ENCODE measurements at regions not wholly inside any gene's neighbourhood (a gene's known extent, or its start where the extent isn't known, plus 50 kb on each side); places are given as distances from the start of the nearest gene placed in this dataset.

DNA sequence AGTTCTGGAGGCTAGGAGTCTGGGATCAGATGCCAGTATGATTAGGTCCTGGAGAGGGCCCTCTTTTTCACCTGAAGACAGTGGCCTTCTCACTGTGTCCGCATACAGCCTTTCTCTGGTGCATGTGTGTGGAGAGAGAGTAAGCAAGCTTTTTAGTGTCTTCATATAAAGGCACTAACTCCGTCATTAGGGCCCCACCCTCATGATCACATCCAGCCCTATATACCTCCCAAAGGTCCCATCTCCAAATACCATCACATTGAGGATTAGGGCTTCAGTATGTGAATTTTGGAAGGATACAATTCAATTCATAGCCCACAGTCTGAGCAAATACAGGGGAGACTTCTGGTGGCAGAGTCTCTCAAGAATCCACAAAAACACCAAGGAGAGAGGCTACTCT lies 176.6 kb downstream of the BACH1 start:
- Histone ChIP-seq H3K4me1 (ENCODE audit: insufficient read depth, low read length) (peaks cover 35% of the 10 kb centered on the region), H3K36me3 (replicated peaks in 1 of 2; ENCODE audit: control insufficient read depth in 1 of 2, insufficient read depth in 2 of 2, low read length in 2 of 2) (no peaks in the 10 kb centered on the region), H4K20me1 (ENCODE audit: insufficient read depth, low read length) (no peaks in the 10 kb centered on the region), H3K9ac (ENCODE audit: insufficient read depth, low read depth, low read length) (no peak overlapping the region), H3K27ac (ENCODE audit: extremely low read length, insufficient read depth, low read length) (no peak overlapping the region), H2AFZ (ENCODE audit: low read length) (no peak overlapping the region), H3K4me3 (replicated peaks in 1 of 3; ENCODE audit: insufficient read depth in 1 of 3, low read depth in 2 of 3, low read length in 3 of 3) (no peak overlapping the region), H3K27me3 (ENCODE audit: control insufficient read depth in 1 of 2, insufficient read depth in 2 of 2, low read length in 2 of 2) (no peaks in the 10 kb centered on the region), H3K4me2 (ENCODE audit: low read depth, low read length) (no peak overlapping the region), H3K9me3 (ENCODE audit: low read length) (no peaks in the 10 kb centered on the region), H3K79me2 (ENCODE audit: insufficient read depth, low read length) (no peaks in the 10 kb centered on the region)
- ChIA-PET CTCF (ENCODE audit: low intra/inter-chr PET ratio, low total read pairs) (interaction anchor here (2.6 kb wide), 1 partner anchor 25 kb away, joined by 11 read pairs; no protein-coding TSS in a partner anchor), POLR2A (no interaction called here)
- intact Hi-C loops (cut with micrococcal nuclease; ENCODE audit: unreplicated experiment), result loop anchor here (10.0 kb wide), 1 partner anchor 381 kb away; no protein-coding TSS in a partner anchor
- WGBS (ENCODE audit: low lambda C conversion rate), result 88% methylated on average over 2 of the region's 2 CpGs
- TF ChIP-seq ZNF264 (CRISPR knock-in tag; IDR thresholded peaks at IDR 0.05), result peak; percentile 95
- TF ChIP-seq, protein P1, sequence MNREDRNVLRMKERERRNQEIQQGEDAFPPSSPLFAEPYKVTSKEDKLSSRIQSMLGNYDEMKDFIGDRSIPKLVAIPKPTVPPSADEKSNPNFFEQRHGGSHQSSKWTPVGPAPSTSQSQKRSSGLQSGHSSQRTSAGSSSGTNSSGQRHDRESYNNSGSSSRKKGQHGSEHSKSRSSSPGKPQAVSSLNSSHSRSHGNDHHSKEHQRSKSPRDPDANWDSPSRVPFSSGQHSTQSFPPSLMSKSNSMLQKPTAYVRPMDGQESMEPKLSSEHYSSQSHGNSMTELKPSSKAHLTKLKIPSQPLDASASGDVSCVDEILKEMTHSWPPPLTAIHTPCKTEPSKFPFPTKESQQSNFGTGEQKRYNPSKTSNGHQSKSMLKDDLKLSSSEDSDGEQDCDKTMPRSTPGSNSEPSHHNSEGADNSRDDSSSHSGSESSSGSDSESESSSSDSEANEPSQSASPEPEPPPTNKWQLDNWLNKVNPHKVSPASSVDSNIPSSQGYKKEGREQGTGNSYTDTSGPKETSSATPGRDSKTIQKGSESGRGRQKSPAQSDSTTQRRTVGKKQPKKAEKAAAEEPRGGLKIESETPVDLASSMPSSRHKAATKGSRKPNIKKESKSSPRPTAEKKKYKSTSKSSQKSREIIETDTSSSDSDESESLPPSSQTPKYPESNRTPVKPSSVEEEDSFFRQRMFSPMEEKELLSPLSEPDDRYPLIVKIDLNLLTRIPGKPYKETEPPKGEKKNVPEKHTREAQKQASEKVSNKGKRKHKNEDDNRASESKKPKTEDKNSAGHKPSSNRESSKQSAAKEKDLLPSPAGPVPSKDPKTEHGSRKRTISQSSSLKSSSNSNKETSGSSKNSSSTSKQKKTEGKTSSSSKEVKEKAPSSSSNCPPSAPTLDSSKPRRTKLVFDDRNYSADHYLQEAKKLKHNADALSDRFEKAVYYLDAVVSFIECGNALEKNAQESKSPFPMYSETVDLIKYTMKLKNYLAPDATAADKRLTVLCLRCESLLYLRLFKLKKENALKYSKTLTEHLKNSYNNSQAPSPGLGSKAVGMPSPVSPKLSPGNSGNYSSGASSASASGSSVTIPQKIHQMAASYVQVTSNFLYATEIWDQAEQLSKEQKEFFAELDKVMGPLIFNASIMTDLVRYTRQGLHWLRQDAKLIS (CRISPR knock-in tag; IDR thresholded peaks at IDR 0.05), result no peak
- no TSS peak for BruUV-seq (replicated peaks)
- in situ Hi-C loops (cut with HindIII; ENCODE audit: extremely low pct_ligation_motif_present, low pct_unique_long_range_greater_than_20kb), result no loop called here
- ATAC-seq (no peak), DNase-seq (ENCODE audit: low spot score) (no peak), FAIRE-seq (no peak)

DNA sequence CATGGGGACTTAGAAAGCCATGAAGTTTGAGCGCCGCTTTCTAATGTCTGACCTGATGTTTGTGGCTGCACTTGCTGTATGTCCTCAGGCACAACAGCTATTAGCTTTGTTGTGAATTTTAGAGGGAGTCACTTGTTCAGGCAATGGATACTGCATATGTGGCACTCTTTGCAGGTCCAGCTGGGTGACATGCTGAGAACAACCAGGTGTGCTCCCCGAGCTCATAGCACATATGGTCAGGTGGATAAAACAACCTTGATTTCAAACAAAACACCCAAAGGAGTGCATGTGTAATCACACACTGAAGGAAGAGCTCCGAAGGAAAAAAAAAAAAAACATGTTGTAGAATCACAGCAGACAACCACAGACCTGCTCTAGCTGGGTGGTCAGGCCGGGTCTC lies 178.6 kb downstream of the BACH1 start:
- ChIA-PET POLR2A (no interaction called here), CTCF (ENCODE audit: low intra/inter-chr PET ratio, low total read pairs) (interaction anchor here (1.4 to 2.6 kb wide), 2 partner anchors 23 to 372 kb away, joined by 5 to 11 read pairs; no protein-coding TSS in a partner anchor)
- ATAC-seq, result no peak
- H3K4me3 ChIP-seq (replicated peaks in 1 of 3; ENCODE audit: insufficient read depth in 1 of 3, low read depth in 2 of 3, low read length in 3 of 3), result no peak overlapping the region
- no peak overlapping the region for H3K9ac ChIP-seq (ENCODE audit: insufficient read depth, low read depth, low read length)
- H3K27ac ChIP-seq (ENCODE audit: extremely low read length, insufficient read depth, low read length), result no peak overlapping the region
- FAIRE-seq, result no peak
- no peak for DNase-seq (ENCODE audit: low spot score)
- no TSS peak for BruUV-seq (replicated peaks)
- peaks cover 21% of the 10 kb centered on the region for H3K4me1 ChIP-seq (ENCODE audit: insufficient read depth, low read length)
- H3K36me3 ChIP-seq (replicated peaks in 1 of 2; ENCODE audit: control insufficient read depth in 1 of 2, insufficient read depth in 2 of 2, low read length in 2 of 2), result no peaks in the 10 kb centered on the region
- no peaks in the 10 kb centered on the region for H4K20me1 ChIP-seq (ENCODE audit: insufficient read depth, low read length)
- no peaks in the 10 kb centered on the region for H3K79me2 ChIP-seq (ENCODE audit: insufficient read depth, low read length)
- 80% methylated on average over 5 of the region's 5 CpGs for WGBS (ENCODE audit: low lambda C conversion rate)
- H3K4me2 ChIP-seq (ENCODE audit: low read depth, low read length), result no peak overlapping the region
- intact Hi-C loops (cut with micrococcal nuclease; ENCODE audit: unreplicated experiment), result loop anchor here (2.0 to 10.0 kb wide), 2 partner anchors 21 to 383 kb away; no protein-coding TSS in a partner anchor
- H3K9me3 ChIP-seq (ENCODE audit: low read length), result no peaks in the 10 kb centered on the region
- H3K27me3 ChIP-seq (ENCODE audit: control insufficient read depth in 1 of 2, insufficient read depth in 2 of 2, low read length in 2 of 2), result no peaks in the 10 kb centered on the region
- in situ Hi-C loops (cut with HindIII; ENCODE audit: extremely low pct_ligation_motif_present, low pct_unique_long_range_greater_than_20kb), result no loop called here
- no peak overlapping the region for H2AFZ ChIP-seq (ENCODE audit: low read length)
- TF ChIP-seq, protein P2, sequence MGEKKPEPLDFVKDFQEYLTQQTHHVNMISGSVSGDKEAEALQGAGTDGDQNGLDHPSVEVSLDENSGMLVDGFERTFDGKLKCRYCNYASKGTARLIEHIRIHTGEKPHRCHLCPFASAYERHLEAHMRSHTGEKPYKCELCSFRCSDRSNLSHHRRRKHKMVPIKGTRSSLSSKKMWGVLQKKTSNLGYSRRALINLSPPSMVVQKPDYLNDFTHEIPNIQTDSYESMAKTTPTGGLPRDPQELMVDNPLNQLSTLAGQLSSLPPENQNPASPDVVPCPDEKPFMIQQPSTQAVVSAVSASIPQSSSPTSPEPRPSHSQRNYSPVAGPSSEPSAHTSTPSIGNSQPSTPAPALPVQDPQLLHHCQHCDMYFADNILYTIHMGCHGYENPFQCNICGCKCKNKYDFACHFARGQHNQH (CRISPR knock-in tag; IDR thresholded peaks at IDR 0.05), result no peak
- TF ChIP-seq ZNF644 (CRISPR knock-in tag; IDR thresholded peaks at IDR 0.05; ENCODE audit: low read depth) (no peak), ZSCAN22 (CRISPR knock-in tag; IDR thresholded peaks at IDR 0.05) (no peak), ZNF530 (CRISPR knock-in tag; IDR thresholded peaks at IDR 0.05; ENCODE audit: low read depth) (no peak), BORCS8-MEF2B (CRISPR knock-in tag; IDR thresholded peaks at IDR 0.05) (no peak), MAZ (IDR thresholded peaks at IDR 0.05; ENCODE audit: borderline replicate concordance, low read depth, low read length) (no peak), MAZ (CRISPR knock-in tag; IDR thresholded peaks at IDR 0.05; ENCODE audit: low read depth) (no peak)
- TF ChIP-seq, protein P3, sequence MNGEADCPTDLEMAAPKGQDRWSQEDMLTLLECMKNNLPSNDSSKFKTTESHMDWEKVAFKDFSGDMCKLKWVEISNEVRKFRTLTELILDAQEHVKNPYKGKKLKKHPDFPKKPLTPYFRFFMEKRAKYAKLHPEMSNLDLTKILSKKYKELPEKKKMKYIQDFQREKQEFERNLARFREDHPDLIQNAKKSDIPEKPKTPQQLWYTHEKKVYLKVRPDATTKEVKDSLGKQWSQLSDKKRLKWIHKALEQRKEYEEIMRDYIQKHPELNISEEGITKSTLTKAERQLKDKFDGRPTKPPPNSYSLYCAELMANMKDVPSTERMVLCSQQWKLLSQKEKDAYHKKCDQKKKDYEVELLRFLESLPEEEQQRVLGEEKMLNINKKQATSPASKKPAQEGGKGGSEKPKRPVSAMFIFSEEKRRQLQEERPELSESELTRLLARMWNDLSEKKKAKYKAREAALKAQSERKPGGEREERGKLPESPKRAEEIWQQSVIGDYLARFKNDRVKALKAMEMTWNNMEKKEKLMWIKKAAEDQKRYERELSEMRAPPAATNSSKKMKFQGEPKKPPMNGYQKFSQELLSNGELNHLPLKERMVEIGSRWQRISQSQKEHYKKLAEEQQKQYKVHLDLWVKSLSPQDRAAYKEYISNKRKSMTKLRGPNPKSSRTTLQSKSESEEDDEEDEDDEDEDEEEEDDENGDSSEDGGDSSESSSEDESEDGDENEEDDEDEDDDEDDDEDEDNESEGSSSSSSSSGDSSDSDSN (CRISPR knock-in tag; IDR thresholded peaks at IDR 0.05), result no peak

Data from HepG2 (cell line).